ENCODE measurements at regions not wholly inside any gene's neighbourhood (a gene's known extent, or its start where the extent isn't known, plus 50 kb on each side); places are given as distances from the start of the nearest gene placed in this dataset.

GRCh38 chr2:192345287-192345686, 150.6 kb upstream of the TMEFF2 start:
- in situ Hi-C loops (cut with MboI): no loop called here
- POLR2A ChIA-PET: no interaction called here
- intact Hi-C loops (cut with micrococcal nuclease; ENCODE audit: unreplicated experiment): no loop called here
- SMC1A ChIA-PET (ENCODE audit: uncharacterized antibody, unreplicated experiment): interaction anchor here (0.9 kb wide), 1 partner anchor 12 kb away, joined by 3 read pairs; no protein-coding TSS in a partner anchor
- RAD21 ChIA-PET (ENCODE audit: unreplicated experiment): no interaction called here
- FAIRE-seq (no peak), ATAC-seq (no peak), DNase-seq (ENCODE audit: low read depth, low spot score) (no peak)
- Histone ChIP-seq H3K9ac (ENCODE audit: control insufficient read depth, insufficient read depth, low read length) (no peak overlapping the region), H3K27ac (ENCODE audit: control insufficient read depth, insufficient read depth) (no peak overlapping the region), H3K4me1 (ENCODE audit: control insufficient read depth, insufficient read depth, low read length) (no peaks in the 10 kb centered on the region), H3K79me2 (ENCODE audit: control insufficient read depth, insufficient read depth, low read length) (no peaks in the 10 kb centered on the region), H4K20me1 (ENCODE audit: control insufficient read depth, insufficient read depth) (no peaks in the 10 kb centered on the region), H3K27me3 (replicated peaks in 1 of 2; ENCODE audit: control insufficient read depth in 2 of 2, insufficient read depth in 2 of 2, low read length in 1 of 2) (no peaks in the 10 kb centered on the region), H2AFZ (ENCODE audit: control insufficient read depth, low read depth, low read length) (no peak overlapping the region), H3K9me3 (replicated peaks; ENCODE audit: control insufficient read depth, insufficient read depth, low read length) (no peaks in the 10 kb centered on the region), H3K36me3 (ENCODE audit: control insufficient read depth in 2 of 2, insufficient read depth in 2 of 2, low read length in 1 of 2) (no peaks in the 10 kb centered on the region), H3K4me3 (no peak overlapping the region), H3K4me2 (ENCODE audit: control insufficient read depth, insufficient read depth) (no peak overlapping the region)
- no TSS peak for BruUV-seq (replicated peaks)
- 0% methylated on average over 2 of the region's 2 CpGs for WGBS (ENCODE audit: insufficient coverage, insufficient replicate concordance, low lambda C conversion rate, missing lambda C conversion rate)
- CTCF ChIA-PET: no interaction called here
- TF ChIP-seq TARDBP (IDR thresholded peaks at IDR 0.05; ENCODE audit: borderline replicate concordance): no peak
- TF ChIP-seq, protein P1, sequence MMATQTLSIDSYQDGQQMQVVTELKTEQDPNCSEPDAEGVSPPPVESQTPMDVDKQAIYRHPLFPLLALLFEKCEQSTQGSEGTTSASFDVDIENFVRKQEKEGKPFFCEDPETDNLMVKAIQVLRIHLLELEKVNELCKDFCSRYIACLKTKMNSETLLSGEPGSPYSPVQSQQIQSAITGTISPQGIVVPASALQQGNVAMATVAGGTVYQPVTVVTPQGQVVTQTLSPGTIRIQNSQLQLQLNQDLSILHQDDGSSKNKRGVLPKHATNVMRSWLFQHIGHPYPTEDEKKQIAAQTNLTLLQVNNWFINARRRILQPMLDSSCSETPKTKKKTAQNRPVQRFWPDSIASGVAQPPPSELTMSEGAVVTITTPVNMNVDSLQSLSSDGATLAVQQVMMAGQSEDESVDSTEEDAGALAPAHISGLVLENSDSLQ (IDR thresholded peaks at IDR 0.05): no peak
- no peak for TF ChIP-seq HCFC1 (IDR thresholded peaks at IDR 0.05; ENCODE audit: low read length)
- TF ChIP-seq RAD51 (IDR thresholded peaks at IDR 0.05): no peak
- no peak for TF ChIP-seq MEF2B (IDR thresholded peaks at IDR 0.05; ENCODE audit: partially characterized antibody, poor library complexity, severe bottlenecking)
- TF ChIP-seq ZNF622 (IDR thresholded peaks at IDR 0.05): no peak
- TF ChIP-seq IRF3 (IDR thresholded peaks at IDR 0.05): no peak
- no peak for TF ChIP-seq CREM (IDR thresholded peaks at IDR 0.05; ENCODE audit: low read depth)
- TF ChIP-seq IRF4 (IDR thresholded peaks at IDR 0.05; ENCODE audit: low read depth, low read length): no peak
- TF ChIP-seq, protein P2, sequence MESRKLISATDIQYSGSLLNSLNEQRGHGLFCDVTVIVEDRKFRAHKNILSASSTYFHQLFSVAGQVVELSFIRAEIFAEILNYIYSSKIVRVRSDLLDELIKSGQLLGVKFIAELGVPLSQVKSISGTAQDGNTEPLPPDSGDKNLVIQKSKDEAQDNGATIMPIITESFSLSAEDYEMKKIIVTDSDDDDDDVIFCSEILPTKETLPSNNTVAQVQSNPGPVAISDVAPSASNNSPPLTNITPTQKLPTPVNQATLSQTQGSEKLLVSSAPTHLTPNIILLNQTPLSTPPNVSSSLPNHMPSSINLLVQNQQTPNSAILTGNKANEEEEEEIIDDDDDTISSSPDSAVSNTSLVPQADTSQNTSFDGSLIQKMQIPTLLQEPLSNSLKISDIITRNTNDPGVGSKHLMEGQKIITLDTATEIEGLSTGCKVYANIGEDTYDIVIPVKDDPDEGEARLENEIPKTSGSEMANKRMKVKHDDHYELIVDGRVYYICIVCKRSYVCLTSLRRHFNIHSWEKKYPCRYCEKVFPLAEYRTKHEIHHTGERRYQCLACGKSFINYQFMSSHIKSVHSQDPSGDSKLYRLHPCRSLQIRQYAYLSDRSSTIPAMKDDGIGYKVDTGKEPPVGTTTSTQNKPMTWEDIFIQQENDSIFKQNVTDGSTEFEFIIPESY (IDR thresholded peaks at IDR 0.05): no peak
- TF ChIP-seq POLR2AphosphoS5 (IDR thresholded peaks at IDR 0.05; ENCODE audit: low read length): no peak
- no peak for TF ChIP-seq NBN (IDR thresholded peaks at IDR 0.05)
- no peak for TF ChIP-seq GABPA (IDR thresholded peaks at IDR 0.05; ENCODE audit: low read depth)
- TF ChIP-seq ZBED1 (IDR thresholded peaks at IDR 0.05; ENCODE audit: borderline replicate concordance): no peak
- no peak for TF ChIP-seq PBX3 (IDR thresholded peaks at IDR 0.05; ENCODE audit: insufficient replicate concordance, low read depth, low read length)
- no peak for TF ChIP-seq SRF (IDR thresholded peaks at IDR 0.05; ENCODE audit: low read depth in 2 of 2, low read length in 2 of 2)
- TF ChIP-seq EP300 (IDR thresholded peaks at IDR 0.05; ENCODE audit: borderline replicate concordance in 1 of 2, control insufficient read depth in 1 of 2, low read depth in 2 of 2, low read length in 2 of 2): no peak
- TF ChIP-seq SIN3A (IDR thresholded peaks at IDR 0.05; ENCODE audit: low read depth, low read length): no peak
- no peak for TF ChIP-seq RAD21 (IDR thresholded peaks at IDR 0.05; ENCODE audit: insufficient read depth, low read depth, low read length)

Data from GM12878 (cell line).